ENCODE measurements at regions not wholly inside any gene's neighbourhood (a gene's known extent, or its start where the extent isn't known, plus 50 kb on each side); places are given as distances from the start of the nearest gene placed in this dataset.
A peak's percentile ranks its signal among the peaks of the same experiment; 100 is the strongest.
"Not testable (repeated sequence)": the region's sequence is repeated elsewhere in the genome, so short reads cannot be mapped to it uniquely, and the experiment has no call there.

- DNase-seq (ENCODE audit: low read depth in 2 of 2) = no peak
Measured at GRCh38 chr15:62365795-62366442, 200.8 kb upstream of the C2CD4B start.

- DNase-seq (ENCODE audit: low read depth in 2 of 2) = no peak
Measured at GRCh38 chr15:62369454-62369853, 204.4 kb upstream of the C2CD4B start.

GRCh38 chr15:62371683-62372082, 206.6 kb upstream of the C2CD4B start:
- not testable (repeated sequence) for DNase-seq (ENCODE audit: low read depth in 2 of 2)

- no peak for DNase-seq (ENCODE audit: low read depth in 2 of 2)
Measured at GRCh38 chr15:62377736-62378480, 212.8 kb upstream of the C2CD4B start.

- no peak for DNase-seq (ENCODE audit: low read depth in 2 of 2)
Measured at GRCh38 chr15:62378772-62379498, 213.8 kb upstream of the C2CD4B start.

GRCh38 chr15:62380011-62380410, 214.9 kb upstream of the C2CD4B start:
- DNase-seq (ENCODE audit: low read depth in 2 of 2) = no peak

GRCh38 chr15:62382046-62382445, 217.0 kb upstream of the C2CD4B start:
- DNase-seq (ENCODE audit: low read depth in 2 of 2) = no peak

- DNase-seq (ENCODE audit: low read depth in 2 of 2) = peak; percentile 22 to 30
Measured at GRCh38 chr15:62389885-62390790, 225.1 kb upstream of the C2CD4B start, which contains the start of gene TLN2. Gene TLN2 (plus strand): TSS chr15:62390550.

GRCh38 chr15:62390791-62391640, 225.9 kb upstream of the C2CD4B start:
- no peak for DNase-seq (ENCODE audit: low read depth in 2 of 2)

- DNase-seq (ENCODE audit: low read depth in 2 of 2) = no peak
Measured at GRCh38 chr15:62391641-62392262, 226.7 kb upstream of the C2CD4B start.

GRCh38 chr15:62392376-62392775, 227.3 kb upstream of the C2CD4B start:
- DNase-seq (ENCODE audit: low read depth in 2 of 2) = no peak

GRCh38 chr15:62393196-62393595, 228.1 kb upstream of the C2CD4B start:
- no peak for DNase-seq (ENCODE audit: low read depth in 2 of 2)

- DNase-seq (ENCODE audit: low read depth in 2 of 2) = no peak
Measured at GRCh38 chr15:62394079-62394478, 229.0 kb upstream of the C2CD4B start.

GRCh38 chr15:62400778-62401177, 235.7 kb upstream of the C2CD4B start:
- DNase-seq (ENCODE audit: low read depth in 2 of 2) = no peak

- DNase-seq (ENCODE audit: low read depth in 2 of 2) = no peak
Measured at GRCh38 chr15:62402687-62403086, 237.6 kb upstream of the C2CD4B start.

- DNase-seq (ENCODE audit: low read depth in 2 of 2) = no peak
Measured at GRCh38 chr15:62403164-62403809, 238.2 kb upstream of the C2CD4B start.

GRCh38 chr15:62404194-62404985, 239.3 kb upstream of the C2CD4B start:
- no peak for DNase-seq (ENCODE audit: low read depth in 2 of 2)

GRCh38 chr15:62406305-62406891, 241.3 kb upstream of the C2CD4B start:
- no peak for DNase-seq (ENCODE audit: low read depth in 2 of 2)

Measured in stimulated activated CD8-positive, alpha-beta memory T cell treated with anti-CD3 and anti-CD28 coated beads, Interleukin-15, amount 100 ng/mL, for 4 hours (primary cell).